ENCODE measurements at regions not wholly inside any gene's neighbourhood (a gene's known extent, or its start where the extent isn't known, plus 50 kb on each side); places are given as distances from the start of the nearest gene placed in this dataset.

DNA sequence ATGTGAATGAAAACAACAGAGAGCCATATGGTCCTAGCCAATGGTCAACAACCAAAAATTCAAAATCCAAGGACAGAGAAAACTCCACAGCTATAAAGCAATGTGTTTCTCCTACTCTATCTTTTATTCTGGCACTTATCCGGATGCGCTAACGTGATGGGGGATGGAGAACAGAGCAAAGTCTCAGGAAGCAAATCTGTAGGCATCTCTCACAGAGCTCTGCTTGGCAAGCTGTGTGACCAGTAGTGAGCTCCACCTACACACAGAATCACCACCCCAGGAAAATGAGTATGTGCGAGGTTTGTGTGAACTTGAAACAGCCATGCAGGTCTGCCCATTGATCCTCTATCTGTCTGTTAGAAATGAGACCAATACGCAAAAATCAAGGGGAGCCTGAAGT, 584.3 kb downstream of the BCL11A start:
- no peak for DNase-seq (ENCODE audit: low read depth)

DNA sequence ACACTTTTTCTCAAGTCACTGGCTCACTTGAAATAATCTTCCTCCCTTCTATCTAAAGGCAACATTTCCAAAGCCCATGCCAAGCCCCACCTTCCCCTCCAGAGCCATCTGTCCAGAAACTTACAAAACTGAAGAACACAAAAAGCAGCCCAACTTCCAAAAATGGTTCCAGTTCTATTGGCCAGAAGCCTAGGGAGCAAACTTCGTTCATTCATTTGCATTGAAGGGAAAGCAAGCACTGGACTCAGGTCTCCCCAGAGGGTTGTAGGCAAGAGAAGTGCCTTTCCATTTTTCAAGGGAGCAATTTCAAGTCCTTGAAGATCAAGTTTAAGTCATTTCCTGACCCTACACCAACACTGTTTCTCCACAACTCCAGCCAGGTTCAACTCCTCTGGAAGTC, 585.0 kb downstream of the BCL11A start:
- DNase-seq (ENCODE audit: low read depth) = no peak

DNA sequence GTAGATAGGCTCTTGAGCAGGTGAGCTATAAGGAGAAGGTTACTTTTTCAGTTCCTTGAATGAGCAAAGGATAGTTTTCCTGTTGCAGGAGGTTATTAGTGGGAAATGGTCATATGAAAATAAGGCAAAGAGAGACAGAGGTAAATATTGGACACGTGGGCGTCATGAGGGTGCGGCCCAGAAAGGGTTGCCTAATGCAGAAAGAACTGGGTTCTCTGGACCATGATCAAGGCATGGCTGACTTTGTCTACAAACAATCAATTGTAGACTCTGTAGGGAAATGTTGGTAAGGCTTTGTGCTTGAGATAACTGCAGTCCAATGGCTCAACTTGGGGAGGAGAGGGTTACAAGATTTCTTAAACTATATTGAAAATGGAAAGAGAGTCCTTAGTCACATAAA, 585.8 kb downstream of the BCL11A start:
- DNase-seq (ENCODE audit: low read depth) = no peak

DNA sequence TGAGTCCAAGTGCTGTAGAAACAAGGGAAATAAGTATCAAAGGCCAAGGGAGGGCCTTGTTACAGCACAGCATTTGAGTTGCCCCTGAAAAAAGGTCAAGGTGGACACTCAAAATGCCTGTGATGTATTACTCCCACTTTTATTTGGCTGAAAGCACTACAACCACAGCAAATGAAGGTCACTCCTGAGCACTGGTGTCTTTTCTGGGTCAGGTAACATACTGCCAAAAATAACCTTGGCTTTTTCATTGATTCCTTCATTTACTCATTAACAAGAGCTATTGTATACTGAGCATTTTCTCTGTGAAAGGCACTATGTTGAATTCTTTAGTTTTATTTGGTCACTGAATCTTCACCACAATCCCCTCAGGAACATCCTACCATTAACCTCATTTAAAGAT, 590.3 kb downstream of the BCL11A start:
- no peak for DNase-seq (ENCODE audit: low read depth)

DNA sequence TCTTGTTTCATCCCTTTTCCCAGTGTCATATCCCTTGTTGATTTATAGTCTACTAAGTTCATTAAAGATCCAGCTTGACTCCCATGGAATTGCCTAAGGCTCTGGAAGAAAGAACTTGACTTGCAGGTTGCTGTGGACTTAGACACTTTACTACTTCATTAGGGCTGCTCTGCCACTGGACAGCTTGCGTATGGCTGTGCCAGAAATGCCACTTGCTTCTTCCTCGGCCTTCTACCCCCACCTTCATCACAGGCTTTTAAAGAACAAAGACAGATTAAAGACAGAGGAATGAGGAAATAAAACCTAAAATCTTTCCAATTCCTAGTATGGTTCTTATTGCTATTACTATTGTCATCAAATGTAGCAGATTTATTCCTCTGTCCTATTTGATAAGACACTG, 591.7 kb downstream of the BCL11A start:
- DNase-seq (ENCODE audit: low read depth) = no peak

DNA sequence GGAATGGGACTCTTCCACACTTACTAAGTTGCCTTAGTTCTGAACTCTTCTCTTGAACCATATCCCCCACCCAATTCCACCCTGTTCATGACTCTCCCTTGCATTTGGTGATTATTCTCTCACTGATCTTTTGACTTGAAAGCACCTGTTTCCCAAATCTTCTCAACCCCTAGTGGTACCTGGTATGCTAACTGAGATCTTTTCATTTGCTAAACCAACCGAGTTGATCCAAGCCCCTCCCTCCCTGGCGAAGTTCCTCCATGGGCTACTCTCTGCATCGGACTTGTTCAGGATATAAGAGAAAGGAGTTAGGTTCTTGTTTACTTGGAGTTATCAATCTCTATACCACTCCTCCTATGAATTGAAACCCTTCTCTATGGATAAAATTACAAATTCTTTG, 593.5 kb downstream of the BCL11A start:
- no peak for DNase-seq (ENCODE audit: low read depth)

DNA sequence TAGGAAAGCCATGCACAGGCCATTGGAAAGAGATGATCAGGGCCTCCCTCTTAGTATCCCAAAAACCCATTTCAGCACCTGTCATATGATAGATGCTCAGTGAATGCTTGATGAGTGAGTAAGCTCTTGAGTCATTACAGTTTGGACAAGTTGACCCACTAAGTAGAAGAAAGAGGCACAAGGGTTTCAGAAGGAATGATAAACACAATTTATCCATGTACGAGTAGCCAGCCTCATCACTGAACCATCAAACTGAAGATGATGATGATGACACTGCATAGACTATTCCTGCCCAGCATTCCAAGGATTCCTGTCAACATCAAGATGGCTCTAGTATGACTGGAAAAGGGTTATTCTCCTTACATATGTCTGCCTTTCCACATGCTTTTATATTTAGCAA, 596.0 kb downstream of the BCL11A start:
- DNase-seq (ENCODE audit: low read depth) = no peak

DNA sequence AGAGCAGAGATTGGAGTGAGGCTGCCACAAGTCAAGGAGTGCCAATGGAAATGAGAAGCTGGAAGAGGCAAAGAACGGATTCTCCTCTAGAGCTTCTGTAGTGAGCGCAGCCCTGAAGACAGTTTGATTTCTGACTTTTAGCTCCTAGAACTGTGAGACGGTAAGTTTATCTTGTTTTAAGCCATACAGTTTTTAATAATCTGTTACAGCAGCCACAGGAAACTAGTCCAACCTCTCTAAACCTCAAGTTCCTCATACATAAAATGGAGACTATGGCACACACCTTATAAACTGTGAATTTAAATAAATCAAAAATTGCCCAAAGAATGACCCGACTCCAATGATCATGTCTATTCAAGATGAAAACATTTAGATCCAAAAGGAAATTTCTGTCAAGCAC, 596.5 kb downstream of the BCL11A start:
- DNase-seq (ENCODE audit: low read depth) = no peak

DNA sequence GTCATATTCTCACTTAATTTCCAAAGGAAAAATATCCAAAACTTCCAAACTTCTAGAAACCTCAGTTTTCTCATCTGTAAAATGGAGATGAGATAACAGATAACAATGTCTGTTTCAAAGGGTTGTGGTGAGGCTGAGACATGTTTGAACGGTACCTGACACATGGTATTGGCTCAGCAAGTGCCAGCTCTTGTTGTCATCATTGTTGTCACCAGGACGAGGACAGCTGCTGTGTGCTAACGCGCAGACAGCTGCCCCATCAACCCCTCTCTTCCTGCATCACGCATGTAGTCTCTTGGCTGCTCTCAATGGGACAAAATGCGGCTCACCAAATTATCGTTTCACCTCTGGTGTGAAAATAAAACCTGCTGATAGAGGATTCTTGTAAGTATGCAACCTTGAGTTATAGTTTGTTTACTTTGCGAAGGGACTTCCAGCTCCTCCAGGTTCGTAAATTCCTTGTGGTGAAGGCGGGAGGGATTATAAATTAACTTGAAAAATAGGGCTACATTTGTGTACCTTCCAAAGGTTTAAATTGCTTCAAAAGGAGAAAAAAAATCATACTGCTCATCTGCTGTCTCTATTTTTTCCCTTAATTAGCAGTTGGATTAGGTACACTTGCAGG, 605.4 kb downstream of the BCL11A start:
- no peak for DNase-seq (ENCODE audit: low read depth)

DNA sequence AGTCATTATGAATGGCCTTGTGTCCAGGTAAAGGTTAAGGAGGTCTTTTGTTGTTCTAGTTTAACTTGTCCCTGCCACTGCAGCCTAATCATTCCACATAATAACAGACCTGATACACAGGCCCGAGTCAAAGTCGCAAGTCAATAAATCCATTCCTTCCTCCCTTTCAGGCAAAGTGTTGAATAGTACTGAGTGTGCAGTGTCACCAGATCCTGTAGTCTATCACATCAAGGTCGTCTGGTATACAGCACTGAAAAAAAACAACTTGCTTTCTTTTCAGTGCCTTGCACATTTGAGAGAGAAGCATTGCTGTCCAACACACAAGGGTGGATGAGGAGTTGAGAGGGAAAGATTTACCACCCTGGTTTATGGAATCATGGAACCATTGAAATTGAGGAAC, 606.2 kb downstream of the BCL11A start:
- DNase-seq (ENCODE audit: low read depth) = no peak

DNA sequence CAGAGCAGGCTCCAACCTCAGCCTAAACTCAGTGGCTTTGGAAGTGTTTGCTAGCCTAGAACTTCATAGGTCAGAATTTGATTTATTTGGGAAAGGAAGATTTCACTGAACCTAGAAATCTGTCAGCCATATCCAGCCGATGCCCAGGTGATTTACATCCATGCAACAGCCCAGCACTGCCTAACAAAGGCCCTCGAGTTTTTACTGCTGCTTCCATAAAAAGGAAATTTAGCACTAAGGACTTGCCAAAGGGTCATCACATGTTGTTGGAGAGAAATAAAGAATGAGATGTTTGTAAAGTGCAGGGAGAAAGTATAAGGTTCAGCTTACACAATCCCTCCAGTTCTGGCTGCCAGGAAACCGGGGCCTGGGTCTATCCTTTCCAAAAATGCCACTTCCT, 614.2 kb downstream of the BCL11A start:
- DNase-seq (ENCODE audit: low read depth) = no peak

DNA sequence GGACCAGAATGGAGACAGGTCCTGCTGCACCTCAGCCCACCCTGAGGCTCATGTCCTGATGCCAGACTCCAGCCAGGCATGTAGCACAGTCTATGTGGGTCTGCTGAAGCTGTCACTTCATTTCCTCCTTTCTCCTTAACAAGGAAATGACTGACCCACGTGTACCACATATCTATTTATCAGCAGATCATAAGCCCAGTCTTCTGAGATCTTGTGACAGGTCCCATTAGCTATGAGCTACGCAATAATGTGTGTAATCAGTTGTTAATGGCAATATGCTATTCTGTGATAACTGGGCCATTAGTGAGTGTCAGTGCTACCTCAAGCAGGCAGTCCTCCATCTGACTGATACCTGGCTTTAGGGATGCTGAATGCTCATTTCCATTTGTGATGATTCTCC, 615.3 kb downstream of the BCL11A start:
- no peak for DNase-seq (ENCODE audit: low read depth)

DNA sequence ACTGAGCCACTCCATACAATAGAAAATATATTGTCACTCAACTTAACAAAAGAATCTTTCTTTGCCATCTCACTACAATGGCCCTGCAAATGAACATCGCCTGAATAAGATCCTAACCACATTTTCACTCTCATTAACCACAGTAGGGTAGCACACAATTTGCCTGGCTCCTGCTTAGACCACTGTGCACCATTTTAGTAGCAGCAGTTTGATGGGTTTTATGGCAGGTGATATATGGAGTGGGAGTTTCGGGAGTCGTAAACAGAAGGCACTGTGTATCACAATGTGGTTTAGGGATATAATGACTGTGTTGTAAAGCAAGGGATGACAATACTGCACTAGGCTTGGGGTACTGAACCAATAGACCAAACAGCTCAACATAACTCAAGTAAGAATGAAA, 617.4 kb downstream of the BCL11A start:
- DNase-seq (ENCODE audit: low read depth) = no peak

DNA sequence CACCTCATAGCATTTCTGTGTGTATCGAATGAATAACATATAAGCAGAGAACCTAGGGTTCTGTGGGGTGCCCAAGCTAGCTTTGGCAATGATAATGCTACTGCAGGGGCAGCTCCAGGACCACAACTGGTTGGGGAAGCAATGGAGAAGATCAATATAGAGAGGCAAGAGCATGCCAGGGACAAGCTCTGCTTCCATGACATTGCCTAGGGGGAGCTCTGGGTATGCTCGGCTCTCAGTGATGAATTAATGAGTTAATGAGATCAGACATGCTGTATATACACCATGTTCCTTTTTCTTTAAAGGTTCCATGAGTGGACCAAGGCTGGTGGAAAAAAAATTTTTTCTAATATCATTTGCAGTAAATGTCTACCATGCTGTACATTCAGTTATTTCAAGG, 618.4 kb downstream of the BCL11A start:
- DNase-seq (ENCODE audit: low read depth) = no peak

DNA sequence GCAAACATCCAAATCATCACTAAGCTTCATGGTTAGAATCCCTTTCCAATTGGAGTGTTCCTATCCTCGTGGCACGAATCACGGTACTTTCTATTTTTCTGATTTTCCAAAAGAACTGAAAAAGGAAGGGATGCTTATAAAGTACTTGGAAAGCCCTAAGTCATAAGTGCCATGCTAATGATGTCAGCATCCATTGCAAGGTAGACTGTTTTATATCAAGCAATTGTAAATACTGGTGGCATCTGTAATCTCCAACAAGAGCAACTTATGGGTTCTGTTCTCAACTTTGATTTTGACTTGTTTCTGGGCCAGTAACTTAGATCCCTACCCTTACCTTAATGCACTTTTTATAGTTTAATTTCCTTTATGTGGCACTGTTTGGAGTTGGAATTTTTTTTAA, 619.5 kb downstream of the BCL11A start:
- no peak for DNase-seq (ENCODE audit: low read depth)

DNA sequence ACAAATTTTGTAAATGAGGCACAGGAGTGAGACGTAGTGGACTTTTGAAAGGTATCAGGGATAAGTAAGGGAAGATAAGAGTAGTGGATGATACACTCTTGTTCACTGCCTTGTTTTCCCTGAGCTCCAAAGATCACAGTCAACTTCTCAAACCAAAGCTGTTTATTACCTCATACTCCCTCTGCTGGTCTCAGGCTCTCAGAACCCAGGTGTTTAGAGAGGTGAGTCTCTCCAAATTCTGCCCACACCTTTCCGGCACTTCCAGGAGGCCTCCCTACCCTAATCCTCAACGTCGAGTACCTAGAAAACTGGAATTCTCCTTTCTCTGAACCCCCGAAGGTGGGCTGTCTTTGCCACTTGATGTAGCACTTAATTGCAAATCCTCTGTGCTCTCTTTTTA, 621.1 kb downstream of the BCL11A start:
- no peak for DNase-seq (ENCODE audit: low read depth)

DNA sequence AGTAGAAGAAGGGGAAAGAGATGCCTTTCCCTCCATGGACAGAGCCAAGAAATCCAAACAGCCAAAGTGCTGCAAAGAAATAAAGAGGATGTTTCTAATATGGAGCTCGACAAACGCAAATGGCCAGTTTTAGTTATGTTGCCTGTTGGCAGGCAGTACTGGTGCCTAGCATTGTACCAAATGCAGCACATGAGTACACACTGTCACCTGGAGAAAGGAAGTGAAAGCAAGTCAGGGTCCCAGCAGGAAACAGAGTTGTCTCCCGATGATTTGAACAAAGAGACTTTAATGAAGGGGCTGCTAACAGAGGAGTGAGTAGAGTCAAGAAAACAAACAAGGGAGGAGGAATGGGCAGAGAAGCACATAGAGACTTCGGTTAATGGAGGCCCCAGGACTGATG, 623.0 kb downstream of the BCL11A start:
- DNase-seq (ENCODE audit: low read depth) = no peak

DNA sequence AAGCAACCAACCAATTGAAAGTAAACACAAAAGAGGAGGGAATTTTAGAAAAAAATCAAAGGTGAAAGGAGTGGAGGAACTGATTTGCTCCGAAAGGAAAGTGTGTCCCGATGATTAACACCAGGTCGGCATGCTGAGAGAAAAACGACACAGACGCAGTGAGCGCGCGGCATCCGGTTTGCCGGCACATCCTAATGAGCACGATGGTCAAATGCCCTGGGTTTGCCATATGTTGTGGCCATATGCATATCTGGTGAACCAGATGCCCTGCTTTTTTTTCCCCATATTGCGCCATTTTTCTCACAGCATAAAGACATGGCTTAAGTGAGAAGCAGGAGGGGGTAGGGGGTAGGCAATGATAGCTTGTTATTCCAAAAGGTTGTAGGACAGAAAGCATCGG, 626.7 kb downstream of the BCL11A start:
- DNase-seq (ENCODE audit: low read depth) = no peak

DNA sequence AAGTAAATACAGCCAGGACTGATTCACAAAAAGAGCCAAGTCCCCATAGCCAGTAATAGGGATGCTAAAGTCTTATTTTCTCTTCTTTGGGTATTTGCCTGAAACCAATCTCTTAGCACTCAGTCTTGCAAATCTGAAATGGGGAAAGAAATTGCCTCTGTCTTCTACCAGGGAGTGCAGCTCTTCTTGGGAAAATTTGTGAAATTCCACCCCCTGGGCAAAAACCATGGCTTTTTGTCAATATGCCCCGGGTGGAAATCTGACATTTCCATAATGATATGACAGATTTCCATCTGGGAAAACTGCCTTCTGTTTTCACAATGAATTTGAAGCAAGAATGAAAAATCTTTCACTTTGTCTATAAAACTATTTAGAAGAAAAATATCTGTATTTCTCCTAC, 628.1 kb downstream of the BCL11A start:
- DNase-seq (ENCODE audit: low read depth) = no peak

DNA sequence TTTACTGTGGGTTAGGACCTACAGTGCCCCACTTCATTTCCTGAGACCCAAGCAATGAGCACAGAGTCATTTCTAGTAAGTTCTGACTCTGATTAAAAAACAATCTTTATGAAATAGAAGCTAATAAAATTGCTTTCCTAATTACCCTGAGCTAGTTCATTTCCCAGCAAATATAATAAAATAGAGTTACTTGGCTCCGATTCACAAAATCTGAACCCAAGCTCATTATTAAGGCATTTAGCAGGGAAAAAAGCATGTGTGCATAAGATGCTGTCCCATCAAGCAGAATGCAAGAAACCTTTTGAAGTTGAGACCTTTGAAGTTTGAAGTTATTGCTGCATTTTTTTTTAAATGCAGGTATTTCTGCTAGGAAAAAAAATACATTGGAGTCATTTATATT, 629.1 kb downstream of the BCL11A start:
- no peak for DNase-seq (ENCODE audit: low read depth)

DNA sequence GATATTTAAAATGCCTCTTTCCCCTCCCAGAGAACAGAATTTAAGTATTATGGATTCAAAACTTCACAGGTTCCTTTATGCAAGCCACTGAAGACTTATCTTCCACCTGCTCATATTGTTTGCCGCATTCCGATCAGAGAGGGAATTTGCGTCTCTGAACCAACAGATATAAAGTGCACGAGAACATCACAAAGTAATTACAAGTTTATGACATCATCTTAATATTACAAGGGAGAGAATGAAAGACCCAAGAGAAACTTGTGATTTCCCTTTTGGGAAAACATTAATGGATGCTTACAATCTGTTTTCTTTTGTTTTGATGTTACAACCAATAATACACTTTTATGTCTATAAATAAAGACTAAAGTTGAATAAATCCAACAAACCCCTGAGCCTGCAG, 631.0 kb downstream of the BCL11A start:
- DNase-seq (ENCODE audit: low read depth) = no peak

DNA sequence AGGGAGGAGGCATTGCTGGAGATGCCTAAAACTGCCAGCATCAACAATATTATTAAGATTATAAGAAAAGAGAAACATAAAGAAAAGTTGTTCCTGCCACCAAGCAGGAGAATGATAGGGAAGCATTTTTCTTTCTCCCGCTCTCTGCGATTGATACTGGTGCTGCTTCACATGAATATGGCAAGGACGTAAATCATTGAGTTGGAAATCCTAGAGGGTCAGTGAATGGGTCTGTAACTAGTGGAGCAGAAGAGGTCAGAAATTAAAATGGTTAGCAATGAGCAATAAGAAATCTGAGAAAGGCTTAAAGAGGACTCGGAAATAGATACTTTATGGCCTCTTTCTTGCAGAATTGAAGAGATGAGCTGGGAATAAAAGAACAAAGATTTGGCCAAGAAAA, 631.7 kb downstream of the BCL11A start:
- DNase-seq (ENCODE audit: low read depth) = no peak

DNA sequence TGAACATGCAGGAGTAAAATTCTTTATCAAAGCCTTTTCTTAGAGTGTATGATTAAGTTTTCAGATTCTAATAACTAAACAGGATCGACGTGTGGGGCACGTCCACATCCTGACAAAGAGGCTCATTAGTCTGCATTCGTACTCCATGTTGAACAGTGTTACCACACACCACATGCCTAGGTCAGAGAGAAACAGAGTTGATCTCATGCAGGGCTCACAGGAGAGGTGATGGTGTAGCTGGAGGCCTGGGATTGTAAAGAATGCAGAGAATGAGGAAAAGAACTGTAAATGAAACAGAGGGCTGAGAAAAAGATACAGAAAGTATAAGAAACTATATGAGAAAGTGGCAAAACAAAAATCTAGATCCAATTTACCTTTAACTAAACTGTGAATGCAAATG, 632.5 kb downstream of the BCL11A start:
- no peak for DNase-seq (ENCODE audit: low read depth)

DNA sequence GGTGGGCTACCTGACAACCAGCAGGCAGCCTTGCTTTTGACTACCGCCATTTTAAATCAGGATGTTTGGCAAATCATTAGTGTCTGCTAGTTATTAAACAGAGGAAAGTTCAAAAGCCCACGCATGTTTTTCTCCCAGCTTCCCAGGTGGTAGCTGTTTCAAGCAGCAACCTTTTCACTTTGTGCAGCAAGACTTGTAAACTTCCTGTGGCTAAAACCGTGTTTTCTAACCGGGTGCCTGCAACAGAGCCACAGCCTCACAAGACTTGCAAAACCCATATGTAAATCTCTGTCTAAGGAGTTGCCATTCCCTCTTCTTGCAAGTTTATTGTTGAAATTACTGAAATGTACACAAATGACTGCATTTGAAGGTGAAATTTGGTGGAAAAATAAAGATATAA, 633.1 kb downstream of the BCL11A start:
- no peak for DNase-seq (ENCODE audit: low read depth)

DNA sequence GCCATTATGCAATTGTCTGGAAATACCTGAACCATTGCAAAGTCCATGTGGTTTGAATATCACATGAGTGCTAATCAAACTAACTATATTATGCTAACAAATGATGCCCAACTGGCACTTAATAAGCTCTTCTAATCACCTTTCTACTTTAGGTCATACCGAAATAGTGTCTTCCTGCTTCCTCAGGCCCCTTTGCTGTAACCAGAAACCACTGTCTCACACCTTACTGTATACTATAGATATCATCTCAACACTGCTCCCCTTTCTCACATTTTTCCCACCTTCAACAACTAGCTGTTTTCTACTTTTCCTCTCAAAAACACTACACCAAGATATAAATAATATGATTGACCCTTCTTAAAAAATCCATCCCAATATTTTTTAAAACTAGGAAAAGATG, 633.9 kb downstream of the BCL11A start:
- no peak for DNase-seq (ENCODE audit: low read depth)

Data from GM04504 (cell line).